SU-DHL-6 (cell line): ENCODE measurements at regions not wholly inside any gene's neighbourhood (a gene's known extent, or its start where the extent isn't known, plus 50 kb on each side); places are given as distances from the start of the nearest gene placed in this dataset.

Experiments
- H2AFZ ChIP-seq: fragments of 200-600 bp; sonication (generic); 2 replicates; pipeline ENCODE4 v1.6.1; 2014; ENCODE audit warnings: low read depth, mild to moderate bottlenecking, moderate library complexity, mixed read lengths, antibody characterized with exemption, low read length; ENCODE audit not compliant: severe bottlenecking
- H3F3A ChIP-seq: fragments of 200-600 bp; shearing (Covaris generic); 2 replicates; pipeline ENCODE4 v1.6.0; 2016; ENCODE audit warnings: antibody characterized with exemption, mild to moderate bottlenecking; ENCODE audit not compliant: insufficient read depth
- H3K27ac ChIP-seq: fragments of 200-600 bp; sonication (generic); 2 replicates; pipeline ENCODE4 v1.5.1; 2016; ENCODE audit warnings: low read depth, mild to moderate bottlenecking, low read length, moderate library complexity, mixed read lengths
- H3K27me3 ChIP-seq: fragments of 200-600 bp; sonication (generic), shearing (Covaris generic); 2 replicates; pipeline ENCODE4 v1.6.0; 2014; ENCODE audit warnings: mild to moderate bottlenecking, low read length
- H3K36me3 ChIP-seq: fragments of 200-600 bp; sonication (generic); 2 replicates; pipeline ENCODE4 v1.6.1; 2014; ENCODE audit warnings: mild to moderate bottlenecking, low read length, mixed read lengths
- H3K4me2 ChIP-seq: fragments of 300-600, 200-600 bp; shearing (Covaris generic), sonication (generic); 2 replicates; pipeline ENCODE4 v1.6.0; 2014; ENCODE audit warnings: low read length, low read depth, mild to moderate bottlenecking; ENCODE audit not compliant: poor library complexity, severe bottlenecking
- H3K4me3 ChIP-seq: fragments of 200-600 bp; sonication (generic); 2 replicates; pipeline ENCODE4 v1.5.1; 2014; ENCODE audit warnings: antibody characterized with exemption, low read length, mild to moderate bottlenecking, mixed read lengths; ENCODE audit not compliant: insufficient read depth, poor library complexity, severe bottlenecking
- H3K79me2 ChIP-seq: fragments of 200-600 bp; sonication (generic); 2 replicates; pipeline ENCODE4 v1.6.1; 2014; ENCODE audit warnings: mild to moderate bottlenecking, low read length, moderate library complexity; ENCODE audit not compliant: insufficient read depth
- H3K9ac ChIP-seq: fragments of 200-600 bp; sonication (generic); 2 replicates; pipeline ENCODE4 v1.7.0; 2014; ENCODE audit warnings: mild to moderate bottlenecking, low read length
- H3K9me2 ChIP-seq: fragments of 200-600 bp; sonication (generic); replicated peaks from 2 replicates; pipeline ENCODE4 v1.6.1; 2014; ENCODE audit warnings: low read length; ENCODE audit not compliant: insufficient read depth
- H3K9me3 ChIP-seq: fragments of 200-600 bp; sonication (generic); 2 replicates; pipeline ENCODE4 v1.6.1; 2014; ENCODE audit warnings: low read length, mixed read lengths; ENCODE audit not compliant: insufficient read depth
- H4K20me1 ChIP-seq: fragments of 200-600 bp; sonication (generic); 2 replicates; pipeline ENCODE4 v1.6.1; 2014; ENCODE audit warnings: low read depth, mild to moderate bottlenecking, antibody characterized with exemption, low read length, moderate library complexity, mixed read lengths
- EZH2phosphoT487 ChIP-seq: fragments of 200-600 bp; sonication (generic), shearing (Covaris generic); conservative IDR thresholded peaks from 2 replicates; pipeline ENCODE4 v1.6.1; 2018; ENCODE audit warnings: mild to moderate bottlenecking, antibody characterized with exemption, low read length, moderate library complexity, mixed read lengths
- TF ChIP-seq, protein P1 (sequence below): fragments of 200-600 bp; sonication (generic); IDR thresholded peaks from one replicate; pipeline ENCODE4 v1.5.1; 2017; ENCODE audit warnings: antibody characterized with exemption, mild to moderate bottlenecking, low read length, moderate library complexity; ENCODE audit not compliant: insufficient read depth, poor library complexity, severe bottlenecking

DNA sequence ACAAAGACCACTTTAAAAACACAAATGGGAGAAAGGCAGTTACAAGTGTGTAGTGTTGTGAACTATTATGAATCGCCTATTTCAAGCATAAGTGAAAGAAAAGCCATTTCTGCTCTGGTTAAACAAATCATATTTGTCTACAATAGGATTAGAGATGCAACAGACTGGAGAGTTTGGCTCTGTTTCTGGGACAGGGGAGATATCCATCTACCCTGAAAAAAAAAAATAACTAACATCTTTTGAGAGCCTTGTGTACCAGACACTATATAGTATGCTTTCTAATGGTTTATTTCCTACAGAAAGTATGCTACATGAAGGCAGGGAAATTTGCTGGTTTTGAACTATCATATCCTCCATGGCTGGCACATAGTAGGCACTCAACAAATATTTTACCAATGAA lies 106.7 kb upstream of the FHIT start:
- Histone ChIP-seq H3K9me3 (no peaks in the 10 kb centered on the region), H3K27ac (no peak overlapping the region), H3F3A (no peaks in the 10 kb centered on the region), H3K4me3 (no peak overlapping the region), H3K9me2 (no peaks in the 10 kb centered on the region), H2AFZ (no peak overlapping the region), H4K20me1 (no peaks in the 10 kb centered on the region), H3K27me3 (no peaks in the 10 kb centered on the region), H3K4me2 (no peak overlapping the region), H3K79me2 (no peaks in the 10 kb centered on the region), H3K36me3 (no peaks in the 10 kb centered on the region), H3K9ac (no peak overlapping the region)
- no peak for TF ChIP-seq EZH2phosphoT487
- TF ChIP-seq, protein P1, sequence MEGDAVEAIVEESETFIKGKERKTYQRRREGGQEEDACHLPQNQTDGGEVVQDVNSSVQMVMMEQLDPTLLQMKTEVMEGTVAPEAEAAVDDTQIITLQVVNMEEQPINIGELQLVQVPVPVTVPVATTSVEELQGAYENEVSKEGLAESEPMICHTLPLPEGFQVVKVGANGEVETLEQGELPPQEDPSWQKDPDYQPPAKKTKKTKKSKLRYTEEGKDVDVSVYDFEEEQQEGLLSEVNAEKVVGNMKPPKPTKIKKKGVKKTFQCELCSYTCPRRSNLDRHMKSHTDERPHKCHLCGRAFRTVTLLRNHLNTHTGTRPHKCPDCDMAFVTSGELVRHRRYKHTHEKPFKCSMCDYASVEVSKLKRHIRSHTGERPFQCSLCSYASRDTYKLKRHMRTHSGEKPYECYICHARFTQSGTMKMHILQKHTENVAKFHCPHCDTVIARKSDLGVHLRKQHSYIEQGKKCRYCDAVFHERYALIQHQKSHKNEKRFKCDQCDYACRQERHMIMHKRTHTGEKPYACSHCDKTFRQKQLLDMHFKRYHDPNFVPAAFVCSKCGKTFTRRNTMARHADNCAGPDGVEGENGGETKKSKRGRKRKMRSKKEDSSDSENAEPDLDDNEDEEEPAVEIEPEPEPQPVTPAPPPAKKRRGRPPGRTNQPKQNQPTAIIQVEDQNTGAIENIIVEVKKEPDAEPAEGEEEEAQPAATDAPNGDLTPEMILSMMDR, result no peak

DNA sequence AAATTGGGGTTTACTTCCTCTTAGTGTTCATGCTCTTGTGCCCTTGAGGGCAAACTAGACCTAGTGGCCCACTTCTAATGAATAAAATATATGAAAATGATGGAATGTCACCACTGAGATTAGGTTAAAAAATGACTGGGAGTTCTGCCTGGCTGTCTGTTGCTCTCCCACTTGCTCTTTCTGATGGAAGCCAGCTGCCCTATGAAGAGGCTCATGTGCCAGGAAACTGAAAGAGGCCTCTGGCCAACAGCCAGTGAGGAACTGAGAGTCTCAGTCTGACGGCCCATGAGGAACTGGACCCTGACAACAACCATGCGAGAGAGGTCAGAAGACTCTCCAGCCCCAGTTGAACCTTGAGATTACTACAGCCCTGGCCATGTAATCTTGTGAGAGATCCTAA lies 107.1 kb upstream of the FHIT start:
- H3K79me2 ChIP-seq, result no peaks in the 10 kb centered on the region
- no peak overlapping the region for H3K4me3 ChIP-seq
- no peaks in the 10 kb centered on the region for H3F3A ChIP-seq
- H3K9ac ChIP-seq, result no peak overlapping the region
- no peak overlapping the region for H3K4me2 ChIP-seq
- H3K27me3 ChIP-seq, result no peaks in the 10 kb centered on the region
- H3K36me3 ChIP-seq, result no peaks in the 10 kb centered on the region
- no peaks in the 10 kb centered on the region for H3K9me2 ChIP-seq
- no peak overlapping the region for H2AFZ ChIP-seq
- H3K27ac ChIP-seq, result no peak overlapping the region
- no peaks in the 10 kb centered on the region for H3K9me3 ChIP-seq
- TF ChIP-seq EZH2phosphoT487, result no peak
- TF ChIP-seq, protein P1, result no peak
- no peaks in the 10 kb centered on the region for H4K20me1 ChIP-seq

DNA sequence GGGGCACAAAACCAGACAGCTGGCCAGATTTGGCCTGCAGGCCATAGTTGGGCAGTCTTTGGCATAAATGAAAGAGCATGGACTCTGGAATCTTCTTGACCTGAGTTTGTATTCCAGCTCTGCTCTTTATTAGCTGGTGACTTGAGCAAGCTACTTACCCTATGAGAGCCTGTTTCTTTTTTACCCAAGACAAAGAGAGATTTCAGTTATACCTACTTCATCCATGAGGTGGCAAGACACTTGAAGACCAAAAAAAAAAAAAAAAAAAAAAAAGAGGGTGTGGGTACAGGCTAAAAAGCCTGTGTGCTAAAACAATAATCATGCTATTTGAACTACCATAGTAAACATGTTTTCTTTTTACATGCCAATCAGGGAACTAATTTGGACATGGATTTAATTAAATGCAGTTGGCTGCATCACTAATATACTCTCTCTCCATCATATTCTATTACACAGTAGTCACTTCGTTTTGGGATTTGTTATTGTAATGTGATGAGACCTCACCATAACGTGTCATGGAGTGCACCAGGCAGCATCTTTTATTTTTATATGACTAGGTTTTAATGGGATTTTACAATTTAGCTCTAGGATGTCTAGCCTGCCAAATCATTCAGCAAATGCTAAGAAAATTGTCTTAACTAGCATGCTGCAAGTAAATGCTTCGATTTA lies 109.2 kb upstream of the FHIT start:
- TF ChIP-seq, protein P1, result no peak
- TF ChIP-seq EZH2phosphoT487, result no peak
- no peaks in the 10 kb centered on the region for H3K79me2 ChIP-seq
- H3F3A ChIP-seq, result no peaks in the 10 kb centered on the region
- H3K9me2 ChIP-seq, result no peaks in the 10 kb centered on the region
- H3K9me3 ChIP-seq, result no peaks in the 10 kb centered on the region
- no peak overlapping the region for H3K9ac ChIP-seq
- no peaks in the 10 kb centered on the region for H4K20me1 ChIP-seq
- H2AFZ ChIP-seq, result no peak overlapping the region
- no peak overlapping the region for H3K4me2 ChIP-seq
- no peak overlapping the region for H3K27ac ChIP-seq
- H3K27me3 ChIP-seq, result no peaks in the 10 kb centered on the region
- H3K4me3 ChIP-seq, result no peak overlapping the region
- H3K36me3 ChIP-seq, result no peaks in the 10 kb centered on the region
